ENCODE measurements at regions not wholly inside any gene's neighbourhood (a gene's known extent, or its start where the extent isn't known, plus 50 kb on each side); places are given as distances from the start of the nearest gene placed in this dataset.
"Not testable (repeated sequence)": the region's sequence is repeated elsewhere in the genome, so short reads cannot be mapped to it uniquely, and the experiment has no call there.

- Mint-ChIP-seq H3K9me3 (peaks cover 4 to 24% (median 9%) of the 10 kb centered on the region in 6 donors), H3K4me1 (no peaks in the 10 kb centered on the region), H3K27me3 (ENCODE audit: low read depth in 3 of 3) (peaks cover 0 to 2% (median 0%) of the 10 kb centered on the region in 3 donors), H3K4me3 (no peak overlapping the region), H3K36me3 (no peaks in the 10 kb centered on the region), H3K27ac (no peak overlapping the region)
- DNase-seq, result no peak
Observed at GRCh38 chr1:102546251-102546650, 549.5 kb upstream of the OLFM3 start.

- H3K4me1 Mint-ChIP-seq, result no peaks in the 10 kb centered on the region
- peaks cover 0 to 3% (median 0%) of the 10 kb centered on the region in 3 donors for H3K36me3 Mint-ChIP-seq
- H3K27me3 Mint-ChIP-seq (ENCODE audit: low read depth in 3 of 3), result peaks cover 0 to 3% (median 0%) of the 10 kb centered on the region in 3 donors
- no peak for DNase-seq
- no peak overlapping the region for H3K4me3 Mint-ChIP-seq
- H3K27ac Mint-ChIP-seq, result no peak overlapping the region
- peaks cover 0 to 51% (median 16%) of the 10 kb centered on the region in 6 donors for H3K9me3 Mint-ChIP-seq
Observed at GRCh38 chr1:102535829-102536505, 539.2 kb upstream of the OLFM3 start.

DNA sequence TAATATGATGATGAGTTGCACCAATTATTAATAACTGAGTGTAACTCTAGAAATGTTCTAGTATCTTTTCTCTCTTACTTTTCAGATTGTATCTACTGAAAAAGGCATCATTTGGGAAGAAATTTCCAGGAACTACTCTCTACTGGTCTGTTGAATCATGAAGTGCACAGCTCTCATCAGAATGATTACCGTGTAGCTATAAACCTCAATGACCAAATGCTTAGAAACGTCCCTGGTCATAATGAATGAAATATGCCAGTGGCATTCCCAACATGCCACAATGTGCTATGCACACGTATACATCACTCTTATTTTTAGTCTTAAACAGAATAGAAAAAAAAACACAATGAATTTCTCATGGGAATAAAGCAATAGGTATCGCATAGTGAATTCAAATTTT is 534.3 kb upstream of the OLFM3 start:
- Mint-ChIP-seq H3K27me3 (ENCODE audit: low read depth in 3 of 3) (peaks cover 0 to 1% (median 0%) of the 10 kb centered on the region in 3 donors), H3K4me3 (no peak overlapping the region), H3K4me1 (no peaks in the 10 kb centered on the region), H3K9me3 (peaks cover 2 to 28% (median 9%) of the 10 kb centered on the region in 6 donors), H3K36me3 (peaks cover 0 to 2% (median 0%) of the 10 kb centered on the region in 3 donors), H3K27ac (no peak overlapping the region)
- DNase-seq, result no peak

DNA sequence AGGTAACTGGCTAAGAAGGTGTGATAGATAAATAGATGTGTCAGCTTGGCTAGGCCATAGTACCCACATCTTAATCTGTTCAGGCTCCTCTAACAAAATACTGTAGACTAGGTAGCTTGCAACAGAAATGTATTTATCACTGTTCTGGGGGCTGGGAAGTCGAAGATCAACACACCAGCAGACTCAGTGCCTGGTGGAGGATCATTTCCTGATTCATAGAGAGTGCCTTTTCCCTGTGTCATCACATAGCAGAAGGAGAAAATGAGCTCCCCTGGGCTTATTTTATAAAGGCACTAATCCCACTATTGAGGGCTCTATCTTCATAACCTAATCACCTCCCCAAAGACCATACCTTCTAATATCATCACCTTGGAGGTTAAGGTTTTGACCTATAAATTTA is 532.7 kb upstream of the OLFM3 start:
- no peak for DNase-seq
- Mint-ChIP-seq H3K27me3 (ENCODE audit: low read depth in 3 of 3) (peaks cover 0 to 1% (median 1%) of the 10 kb centered on the region in 3 donors), H3K27ac (no peak overlapping the region), H3K4me3 (no peak overlapping the region), H3K9me3 (peaks cover 2 to 29% (median 8%) of the 10 kb centered on the region in 6 donors), H3K36me3 (no peaks in the 10 kb centered on the region), H3K4me1 (no peaks in the 10 kb centered on the region)

DNA sequence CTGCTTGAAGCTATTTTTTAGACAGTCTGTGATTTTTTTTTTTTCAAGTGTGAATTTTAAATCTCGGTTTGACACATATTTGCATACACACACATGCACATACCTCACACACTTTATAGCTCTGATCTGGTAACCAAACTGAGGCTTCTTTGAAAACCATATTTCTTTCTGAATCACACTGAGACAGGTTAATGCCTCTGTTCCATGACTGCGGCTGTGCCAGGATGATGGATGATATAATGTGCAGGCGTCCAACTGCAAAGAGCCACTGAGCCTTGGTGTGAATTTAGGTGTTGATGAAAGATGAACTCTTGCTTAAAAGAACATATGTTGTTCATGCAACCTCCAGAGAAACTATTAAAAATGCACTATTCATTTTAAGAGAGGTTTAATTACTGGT is 504.0 kb upstream of the OLFM3 start:
- Mint-ChIP-seq H3K36me3 (no peaks in the 10 kb centered on the region), H3K4me3 (no peak overlapping the region), H3K27ac (no peak overlapping the region), H3K4me1 (no peaks in the 10 kb centered on the region), H3K27me3 (ENCODE audit: low read depth in 3 of 3) (peaks cover 0 to 2% (median 0%) of the 10 kb centered on the region in 3 donors), H3K9me3 (peaks cover 12 to 26% (median 17%) of the 10 kb centered on the region in 6 donors)
- no peak for DNase-seq

DNA sequence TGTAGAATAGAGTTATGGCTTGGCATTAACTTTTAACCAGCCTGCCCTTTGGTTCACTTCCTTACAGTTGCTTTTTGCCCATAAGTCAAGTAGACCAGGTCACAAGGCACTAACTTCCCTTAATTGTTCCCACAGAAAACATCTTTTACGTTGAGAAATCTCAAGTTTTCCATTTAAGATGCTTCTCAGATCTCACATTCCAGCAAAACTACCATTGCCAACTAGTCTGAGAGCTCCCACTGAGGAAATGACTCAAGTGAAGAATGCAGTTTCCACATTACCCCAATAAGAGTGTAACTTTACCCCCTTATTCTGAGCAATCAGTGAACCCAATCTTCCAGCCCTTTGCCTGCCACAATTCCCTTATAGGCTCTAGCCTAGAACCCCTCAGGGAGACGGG is 502.2 kb upstream of the OLFM3 start:
- Mint-ChIP-seq H3K27me3 (ENCODE audit: low read depth in 3 of 3) (peaks cover 0 to 2% (median 2%) of the 10 kb centered on the region in 3 donors), H3K27ac (no peak overlapping the region), H3K4me1 (no peaks in the 10 kb centered on the region), H3K9me3 (peaks cover 10 to 34% (median 17%) of the 10 kb centered on the region in 6 donors), H3K4me3 (no peak overlapping the region), H3K36me3 (peaks cover 0 to 3% (median 0%) of the 10 kb centered on the region in 3 donors)
- no peak for DNase-seq

GRCh38 chr1:102497810-102498209 is 501.1 kb upstream of the OLFM3 start:
- not testable (repeated sequence) for H3K27me3 Mint-ChIP-seq (ENCODE audit: low read depth in 3 of 3); H3K36me3 Mint-ChIP-seq

GRCh38 chr1:102472520-102472919 is 475.8 kb upstream of the OLFM3 start:
- Mint-ChIP-seq H3K36me3 (no peaks in the 10 kb centered on the region), H3K4me3 (no peak overlapping the region), H3K27ac (no peak overlapping the region), H3K27me3 (ENCODE audit: low read depth in 3 of 3) (peaks cover 2 to 4% (median 3%) of the 10 kb centered on the region in 3 donors), H3K4me1 (no peaks in the 10 kb centered on the region), H3K9me3 (peaks cover 3 to 11% (median 9%) of the 10 kb centered on the region in 6 donors)
- no peak for DNase-seq

More at GRCh38 chr1:102497810-102498209, 501.1 kb upstream of the OLFM3 start:
- DNase-seq, H3K27ac Mint-ChIP-seq, H3K4me1 Mint-ChIP-seq, H3K4me3 Mint-ChIP-seq: not testable (repeated sequence)
- H3K9me3 Mint-ChIP-seq, result peaks cover 12 to 38% (median 20%) of the 10 kb centered on the region in 6 donors

DNA sequence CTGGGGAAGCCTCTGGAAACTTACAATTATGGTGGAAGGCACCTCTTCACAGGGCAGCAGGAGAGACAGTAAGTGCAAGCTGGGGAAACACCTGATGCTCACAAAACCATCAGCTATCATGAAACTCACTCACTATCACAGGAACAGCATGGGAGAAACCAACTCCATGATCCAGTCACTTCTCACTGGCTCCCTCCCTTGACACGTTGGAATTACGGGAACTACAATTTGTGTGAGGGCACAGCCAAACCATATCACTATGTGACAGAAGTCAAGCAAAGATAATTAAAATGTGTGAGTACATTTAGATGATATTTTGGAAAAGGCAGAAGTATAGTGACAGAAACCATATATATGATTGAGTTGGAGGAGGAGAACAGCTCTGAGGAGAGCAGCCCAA is 474.0 kb upstream of the OLFM3 start:
- no peaks in the 10 kb centered on the region for H3K36me3 Mint-ChIP-seq
- H3K27ac Mint-ChIP-seq, result no peak overlapping the region
- DNase-seq, result no peak
- H3K27me3 Mint-ChIP-seq (ENCODE audit: low read depth in 3 of 3), result peaks cover 2 to 4% (median 3%) of the 10 kb centered on the region in 3 donors
- no peak overlapping the region for H3K4me3 Mint-ChIP-seq
- no peaks in the 10 kb centered on the region for H3K4me1 Mint-ChIP-seq
- H3K9me3 Mint-ChIP-seq, result peaks cover 4 to 9% (median 7%) of the 10 kb centered on the region in 6 donors

DNA sequence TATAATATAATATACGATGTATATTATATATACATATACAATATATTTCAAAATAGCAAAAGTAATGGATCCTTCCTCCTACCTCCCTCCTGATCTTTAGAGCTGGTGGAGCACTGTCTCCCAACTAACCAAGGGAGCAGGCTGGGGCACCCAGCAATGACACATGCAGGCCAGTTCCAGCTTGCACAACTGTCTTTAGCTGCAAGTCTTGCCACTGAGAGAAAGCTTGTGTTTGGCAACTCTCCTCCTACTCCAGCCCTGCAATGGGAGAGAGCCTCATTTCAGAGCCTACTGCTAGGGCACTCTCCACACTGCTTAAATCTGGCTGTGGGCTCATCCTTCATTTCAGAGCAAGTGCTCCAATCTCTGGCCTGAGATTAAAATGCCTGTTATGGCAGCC is 469.8 kb upstream of the OLFM3 start:
- no peaks in the 10 kb centered on the region for H3K4me1 Mint-ChIP-seq
- no peak for DNase-seq
- peaks cover 2 to 18% (median 4%) of the 10 kb centered on the region in 6 donors for H3K9me3 Mint-ChIP-seq
- peaks cover 0 to 2% (median 0%) of the 10 kb centered on the region in 3 donors for H3K27me3 Mint-ChIP-seq (ENCODE audit: low read depth in 3 of 3)
- H3K36me3 Mint-ChIP-seq, result no peaks in the 10 kb centered on the region
- no peak overlapping the region for H3K4me3 Mint-ChIP-seq
- H3K27ac Mint-ChIP-seq, result no peak overlapping the region

DNA sequence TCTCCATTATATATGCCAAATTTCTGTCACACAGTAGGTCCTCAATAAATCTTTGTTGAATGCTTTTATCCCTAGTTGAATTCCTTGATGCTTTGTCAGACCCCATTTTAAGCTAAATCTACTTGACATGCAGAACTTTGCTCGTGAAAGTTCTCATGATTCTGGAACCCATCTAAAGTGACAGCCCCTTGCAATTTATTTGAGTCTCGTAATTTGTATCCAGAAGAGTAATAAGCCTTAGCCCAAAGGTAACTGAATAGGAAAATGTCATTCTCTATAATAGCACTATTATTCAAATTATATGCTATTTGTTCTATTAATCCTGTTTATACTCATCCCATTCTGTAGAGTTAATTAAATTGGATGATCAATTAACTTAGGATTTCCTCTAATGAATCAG is 466.6 kb upstream of the OLFM3 start:
- Mint-ChIP-seq H3K4me1 (no peaks in the 10 kb centered on the region), H3K27me3 (ENCODE audit: low read depth in 3 of 3) (no peaks in the 10 kb centered on the region), H3K36me3 (no peaks in the 10 kb centered on the region), H3K27ac (no peak overlapping the region), H3K4me3 (no peak overlapping the region), H3K9me3 (peaks cover 0 to 23% (median 7%) of the 10 kb centered on the region in 6 donors)
- DNase-seq, result no peak

DNA sequence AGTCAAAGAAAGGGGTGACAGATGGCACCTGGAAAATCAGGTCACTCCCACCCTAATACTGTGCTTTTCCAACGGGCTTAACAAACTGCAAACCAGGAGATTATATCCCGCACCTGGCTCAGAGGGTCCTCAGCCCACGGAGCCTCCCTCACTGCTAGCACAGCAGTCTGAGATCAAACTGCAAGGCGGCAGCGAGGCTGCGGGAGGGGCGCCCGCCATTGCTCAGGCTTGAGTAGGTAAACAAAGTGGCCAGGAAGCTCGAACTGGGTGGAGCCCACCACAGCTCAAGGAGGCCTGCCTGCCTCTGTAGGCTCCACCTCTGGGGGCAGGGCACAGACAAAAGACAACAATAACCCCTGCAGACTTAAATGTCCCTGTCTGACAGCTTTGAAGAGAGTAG is 445.6 kb upstream of the OLFM3 start:
- not testable (repeated sequence) for H3K27ac Mint-ChIP-seq, H3K4me3 Mint-ChIP-seq
- H3K9me3 Mint-ChIP-seq, result peaks cover 2 to 50% (median 20%) of the 10 kb centered on the region in 6 donors

GRCh38 chr1:102435483-102435882 is 438.8 kb upstream of the OLFM3 start:
- no peaks in the 10 kb centered on the region for H3K4me1 Mint-ChIP-seq
- no peak overlapping the region for H3K27ac Mint-ChIP-seq
- no peak for DNase-seq
- peaks cover 3 to 11% (median 8%) of the 10 kb centered on the region in 6 donors for H3K9me3 Mint-ChIP-seq
- H3K4me3 Mint-ChIP-seq, result no peak overlapping the region
- no peaks in the 10 kb centered on the region for H3K36me3 Mint-ChIP-seq
- H3K27me3 Mint-ChIP-seq (ENCODE audit: low read depth in 3 of 3), result peaks cover 0 to 3% (median 0%) of the 10 kb centered on the region in 3 donors

More for the DNA sequence above, 445.6 kb upstream of the OLFM3 start:
- DNase-seq; H3K36me3 Mint-ChIP-seq; H3K27me3 Mint-ChIP-seq (ENCODE audit: low read depth in 3 of 3); H3K4me1 Mint-ChIP-seq: not testable (repeated sequence)

DNA sequence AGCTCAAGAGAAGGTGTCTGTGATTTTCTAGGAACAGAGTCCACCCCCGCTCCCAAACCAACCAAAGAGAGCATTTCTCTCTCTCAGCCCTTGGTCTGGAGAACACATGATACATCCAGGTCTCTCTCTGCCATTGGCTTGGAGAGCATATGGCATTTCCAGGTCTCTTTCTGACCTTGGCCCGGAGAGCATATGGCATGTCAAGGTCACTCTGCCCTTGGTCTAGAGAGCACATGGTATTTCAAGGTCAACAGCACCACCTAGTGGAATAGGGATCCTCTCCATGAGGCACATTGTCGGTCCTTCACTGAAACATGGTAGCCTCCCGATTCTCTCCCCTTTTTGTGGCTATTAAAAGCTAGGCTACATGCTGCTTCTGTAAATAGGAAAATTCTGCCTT is 437.7 kb upstream of the OLFM3 start:
- H3K27ac Mint-ChIP-seq, result no peak overlapping the region
- H3K4me3 Mint-ChIP-seq, result no peak overlapping the region
- no peaks in the 10 kb centered on the region for H3K27me3 Mint-ChIP-seq (ENCODE audit: low read depth in 3 of 3)
- peaks cover 3 to 11% (median 7%) of the 10 kb centered on the region in 6 donors for H3K9me3 Mint-ChIP-seq
- H3K36me3 Mint-ChIP-seq, result no peaks in the 10 kb centered on the region
- H3K4me1 Mint-ChIP-seq, result no peaks in the 10 kb centered on the region
- DNase-seq, result no peak

DNA sequence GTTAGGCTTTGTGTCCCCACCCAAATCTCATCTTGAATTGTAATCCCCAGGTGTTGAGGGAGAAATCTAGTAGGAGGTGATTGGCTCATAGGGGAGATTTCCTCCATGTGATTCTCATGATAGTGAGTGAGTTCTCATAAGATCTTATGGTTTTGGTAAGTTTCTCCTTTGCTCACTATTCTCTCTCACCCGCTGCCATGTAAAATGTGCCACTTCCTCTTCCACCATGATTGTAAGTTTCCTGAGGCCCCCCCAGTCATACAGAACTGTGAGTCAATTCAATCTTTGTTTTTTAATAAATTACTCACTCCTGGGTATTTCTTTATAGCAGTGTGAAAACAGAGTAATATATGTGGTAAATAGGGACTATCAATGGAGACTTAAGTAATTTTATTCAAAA is 434.5 kb upstream of the OLFM3 start:
- DNase-seq, result no peak
- no peaks in the 10 kb centered on the region for H3K4me1 Mint-ChIP-seq
- no peaks in the 10 kb centered on the region for H3K36me3 Mint-ChIP-seq
- H3K4me3 Mint-ChIP-seq, result no peak overlapping the region
- H3K9me3 Mint-ChIP-seq, result peaks cover under 1 to 15% (median 5%) of the 10 kb centered on the region in 6 donors
- no peak overlapping the region for H3K27ac Mint-ChIP-seq
- H3K27me3 Mint-ChIP-seq (ENCODE audit: low read depth in 3 of 3), result peaks cover 0 to 2% (median 0%) of the 10 kb centered on the region in 3 donors

All from immature natural killer cell (primary cell).